ENCODE measurements at regions not wholly inside any gene's neighbourhood (a gene's known extent, or its start where the extent isn't known, plus 50 kb on each side); places are given as distances from the start of the nearest gene placed in this dataset.
"Not testable (repeated sequence)": the region's sequence is repeated elsewhere in the genome, so short reads cannot be mapped to it uniquely, and the experiment has no call there.

- DNase-seq = not testable (repeated sequence)
These were observed 52.0 kb upstream of the TMTC2 start for GRCh38 chr12:82634495-82635258.

GRCh38 chr12:82635263-82635662 is 51.4 kb upstream of the TMTC2 start:
- DNase-seq = peak; percentile 14

Measured in DMS 273 treated with DMSO at 0.1 percent for 48 hours (cell line).